DOHH2 (cell line): ENCODE measurements at regions not wholly inside any gene's neighbourhood (a gene's known extent, or its start where the extent isn't known, plus 50 kb on each side); places are given as distances from the start of the nearest gene placed in this dataset.

Experiments
- H3F3A ChIP-seq: fragments of 200-600 bp; sonication (generic), shearing (Covaris generic); 2 replicates; pipeline ENCODE4 v1.6.0; 2016; ENCODE audit warnings: antibody characterized with exemption, mild to moderate bottlenecking; ENCODE audit not compliant: control insufficient read depth, insufficient read depth
- H3K27ac ChIP-seq: fragments of 200-600 bp; sonication (generic); 2 replicates; pipeline ENCODE4 v1.5.1; 2014; ENCODE audit warnings: low read depth, mild to moderate bottlenecking, low read length, moderate library complexity
- H3K27me3 ChIP-seq: fragments of 200-600 bp; sonication (generic); 2 replicates; pipeline ENCODE4 v1.6.1; 2014; ENCODE audit warnings: mild to moderate bottlenecking, low read length, mixed read lengths; ENCODE audit not compliant: control insufficient read depth
- H3K36me3 ChIP-seq: fragments of 200-600 bp; sonication (generic); 2 replicates; pipeline ENCODE4 v1.6.1; 2014; ENCODE audit warnings: mild to moderate bottlenecking, low read length, moderate library complexity, mixed read lengths; ENCODE audit not compliant: control insufficient read depth
- H3K4me1 ChIP-seq: fragments of 200-600 bp; sonication (generic); 2 replicates; pipeline ENCODE4 v1.6.1; 2014; ENCODE audit warnings: mild to moderate bottlenecking, low read length, mixed read lengths; ENCODE audit not compliant: control insufficient read depth
- H3K4me2 ChIP-seq: fragments of 200-600 bp; sonication (generic); 2 replicates; pipeline ENCODE4 v1.6.0; 2014; ENCODE audit warnings: mild to moderate bottlenecking, low read length, moderate library complexity
- H3K4me3 ChIP-seq: fragments of 200-600 bp; sonication (generic); 2 replicates; pipeline ENCODE4 v1.5.1; 2014; ENCODE audit warnings: mild to moderate bottlenecking, low read length, mixed read lengths
- H3K79me2 ChIP-seq: fragments of 200-600 bp; sonication (generic); 2 replicates; pipeline ENCODE4 v1.6.1; 2014; ENCODE audit warnings: mild to moderate bottlenecking, low read length, mixed read lengths; ENCODE audit not compliant: control insufficient read depth
- H3K9me2 ChIP-seq: fragments of 200-600 bp; sonication (generic); replicated peaks from 2 replicates; pipeline ENCODE4 v1.6.1; 2014; ENCODE audit warnings: mild to moderate bottlenecking, low read length, mixed read lengths; ENCODE audit not compliant: control insufficient read depth
- H3K9me3 ChIP-seq: fragments of 200-600 bp; sonication (generic); 2 replicates; pipeline ENCODE4 v1.6.1; 2014; ENCODE audit warnings: antibody characterized with exemption, low read length, mixed read lengths; ENCODE audit not compliant: control insufficient read depth, insufficient read depth
- H4K20me1 ChIP-seq: fragments of 200-600 bp; sonication (generic); 2 replicates; pipeline ENCODE4 v1.6.0; 2014; ENCODE audit warnings: low read depth, mild to moderate bottlenecking, antibody characterized with exemption, low read length, moderate library complexity; ENCODE audit not compliant: control insufficient read depth, insufficient read depth
- EZH2phosphoT487 ChIP-seq: fragments of 200-600 bp; sonication (generic); IDR thresholded peaks from 2 replicates; pipeline ENCODE4 v1.6.1; 2017; ENCODE audit warnings: borderline replicate concordance, mild to moderate bottlenecking, antibody characterized with exemption, low read length, moderate library complexity, mixed read lengths
- TF ChIP-seq, protein P1 (sequence below): fragments of 200-600 bp; sonication (generic); IDR thresholded peaks from one replicate; pipeline ENCODE4 v1.5.1; 2014; ENCODE audit warnings: antibody characterized with exemption, mild to moderate bottlenecking, low read depth, low read length; ENCODE audit not compliant: poor library complexity, severe bottlenecking

- no peak overlapping the region for H3K27ac ChIP-seq
- H3K79me2 ChIP-seq, result no peaks in the 10 kb centered on the region
- H3F3A ChIP-seq, result no peaks in the 10 kb centered on the region
- no peak overlapping the region for H3K4me3 ChIP-seq
- H3K9me3 ChIP-seq, result peaks cover 18% of the 10 kb centered on the region; the same call in 1 of the 2 replicates
- no peaks in the 10 kb centered on the region for H3K27me3 ChIP-seq
- H3K4me1 ChIP-seq, result no peaks in the 10 kb centered on the region
- no peaks in the 10 kb centered on the region for H3K9me2 ChIP-seq
- no peaks in the 10 kb centered on the region for H3K36me3 ChIP-seq
- TF ChIP-seq, protein P1, sequence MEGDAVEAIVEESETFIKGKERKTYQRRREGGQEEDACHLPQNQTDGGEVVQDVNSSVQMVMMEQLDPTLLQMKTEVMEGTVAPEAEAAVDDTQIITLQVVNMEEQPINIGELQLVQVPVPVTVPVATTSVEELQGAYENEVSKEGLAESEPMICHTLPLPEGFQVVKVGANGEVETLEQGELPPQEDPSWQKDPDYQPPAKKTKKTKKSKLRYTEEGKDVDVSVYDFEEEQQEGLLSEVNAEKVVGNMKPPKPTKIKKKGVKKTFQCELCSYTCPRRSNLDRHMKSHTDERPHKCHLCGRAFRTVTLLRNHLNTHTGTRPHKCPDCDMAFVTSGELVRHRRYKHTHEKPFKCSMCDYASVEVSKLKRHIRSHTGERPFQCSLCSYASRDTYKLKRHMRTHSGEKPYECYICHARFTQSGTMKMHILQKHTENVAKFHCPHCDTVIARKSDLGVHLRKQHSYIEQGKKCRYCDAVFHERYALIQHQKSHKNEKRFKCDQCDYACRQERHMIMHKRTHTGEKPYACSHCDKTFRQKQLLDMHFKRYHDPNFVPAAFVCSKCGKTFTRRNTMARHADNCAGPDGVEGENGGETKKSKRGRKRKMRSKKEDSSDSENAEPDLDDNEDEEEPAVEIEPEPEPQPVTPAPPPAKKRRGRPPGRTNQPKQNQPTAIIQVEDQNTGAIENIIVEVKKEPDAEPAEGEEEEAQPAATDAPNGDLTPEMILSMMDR, result no peak
- TF ChIP-seq EZH2phosphoT487, result no peak
- H4K20me1 ChIP-seq, result no peaks in the 10 kb centered on the region
- H3K4me2 ChIP-seq, result no peak overlapping the region
Observed at GRCh38 chr12:70150230-70150629, 93.0 kb upstream of the CNOT2 start.

DNA sequence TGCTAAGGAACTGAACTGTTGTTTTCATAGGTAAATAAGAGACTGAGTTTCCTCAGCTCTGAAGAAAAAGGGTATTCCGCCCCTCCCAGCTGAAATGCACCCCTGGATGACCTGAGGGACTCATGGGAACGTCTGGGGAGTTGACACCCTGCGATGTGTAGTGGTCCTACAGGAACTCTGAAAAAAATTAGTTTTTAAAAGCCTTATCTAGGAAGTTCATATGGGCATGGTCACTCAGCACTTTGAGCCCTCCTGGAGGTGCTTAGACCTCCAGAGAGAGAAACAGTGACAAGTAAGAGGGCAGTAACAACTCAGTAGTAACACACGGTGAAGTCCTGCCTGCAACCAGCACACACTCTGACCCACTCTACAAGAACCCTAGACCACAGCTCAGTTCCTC lies 91.2 kb upstream of the CNOT2 start:
- Histone ChIP-seq H3K4me3 (no peak overlapping the region), H3K4me2 (no peak overlapping the region), H4K20me1 (no peaks in the 10 kb centered on the region), H3K9me3 (peaks cover 25% of the 10 kb centered on the region; the same call in 1 of the 2 replicates), H3K36me3 (no peaks in the 10 kb centered on the region), H3K27ac (no peak overlapping the region), H3K79me2 (no peaks in the 10 kb centered on the region), H3K4me1 (no peaks in the 10 kb centered on the region), H3K27me3 (no peaks in the 10 kb centered on the region), H3K9me2 (no peaks in the 10 kb centered on the region), H3F3A (no peaks in the 10 kb centered on the region)
- TF ChIP-seq EZH2phosphoT487, result no peak
- TF ChIP-seq, protein P1, result no peak

GRCh38 chr12:70154087-70154638 lies 89.1 kb upstream of the CNOT2 start:
- no peaks in the 10 kb centered on the region for H3K4me1 ChIP-seq
- no peaks in the 10 kb centered on the region for H3K27me3 ChIP-seq
- no peaks in the 10 kb centered on the region for H3K36me3 ChIP-seq
- no peak overlapping the region for H3K27ac ChIP-seq
- TF ChIP-seq, protein P1, result no peak
- no peak for TF ChIP-seq EZH2phosphoT487
- no peak overlapping the region for H3K4me2 ChIP-seq
- no peaks in the 10 kb centered on the region for H3F3A ChIP-seq
- no peak overlapping the region for H3K4me3 ChIP-seq
- H3K9me3 ChIP-seq, result peaks cover 37% of the 10 kb centered on the region; the same call in 1 of the 2 replicates
- no peaks in the 10 kb centered on the region for H3K9me2 ChIP-seq
- H3K79me2 ChIP-seq, result no peaks in the 10 kb centered on the region
- no peaks in the 10 kb centered on the region for H4K20me1 ChIP-seq
